Activated naive CD8-positive, alpha-beta T cell treated with anti-CD3 and anti-CD28 coated beads for 36 hours (primary cell): ENCODE measurements at regions not wholly inside any gene's neighbourhood (a gene's known extent, or its start where the extent isn't known, plus 50 kb on each side); places are given as distances from the start of the nearest gene placed in this dataset.
"Not testable (repeated sequence)": the region's sequence is repeated elsewhere in the genome, so short reads cannot be mapped to it uniquely, and the experiment has no call there.

Experiments used
- DNase-seq: peaks from one replicate; pipeline ENCODE4 v3.0.0; 2021
- H3K27ac Mint-ChIP-seq: one replicate; pipeline ENCODE4 v1.8.0; 2022; ENCODE audit warnings: mild to moderate bottlenecking, moderate library complexity, mixed read lengths
- H3K27me3 Mint-ChIP-seq: one replicate; pipeline ENCODE4 v1.8.0; 2022; ENCODE audit warnings: mild to moderate bottlenecking, mixed read lengths
- H3K36me3 Mint-ChIP-seq: one replicate; pipeline ENCODE4 v1.8.0; 2021; ENCODE audit warnings: mild to moderate bottlenecking, mixed read lengths
- H3K4me1 Mint-ChIP-seq: one replicate; pipeline ENCODE4 v1.8.0; 2021; ENCODE audit warnings: mixed read lengths
- H3K4me3 Mint-ChIP-seq: one replicate; pipeline ENCODE4 v1.8.0; 2022; ENCODE audit warnings: mild to moderate bottlenecking, moderate library complexity, mixed read lengths
- H3K9me3 Mint-ChIP-seq: one replicate; pipeline ENCODE4 v1.8.0; 2022; ENCODE audit warnings: mixed read lengths

GRCh38 chr1:66445492-66446181, 88.3 kb upstream of the SGIP1 start:
- Mint-ChIP-seq H3K9me3 (peaks cover 2% of the 10 kb centered on the region), H3K27me3 (peaks cover 7% of the 10 kb centered on the region), H3K27ac (peak overlapping the region; percentile 94), H3K4me1 (peaks cover 28% of the 10 kb centered on the region), H3K4me3 (peak overlapping the region; percentile 78), H3K36me3 (peaks cover 2% of the 10 kb centered on the region)
- DNase-seq: peak; percentile 58

- H3K4me3 Mint-ChIP-seq: peak overlapping the region; percentile 78
- peak overlapping the region; percentile 94 for H3K27ac Mint-ChIP-seq
- H3K27me3 Mint-ChIP-seq: peaks cover 7% of the 10 kb centered on the region
- peaks cover 28% of the 10 kb centered on the region for H3K4me1 Mint-ChIP-seq
- H3K36me3 Mint-ChIP-seq: peaks cover 2% of the 10 kb centered on the region
- H3K9me3 Mint-ChIP-seq: peaks cover 2% of the 10 kb centered on the region
- peak; percentile 13 for DNase-seq
Observed at GRCh38 chr1:66446261-66447001, 87.5 kb upstream of the SGIP1 start.

- no peak overlapping the region for H3K4me3 Mint-ChIP-seq
- no peak for DNase-seq
- peaks cover 7% of the 10 kb centered on the region for H3K27me3 Mint-ChIP-seq
- peaks cover 16% of the 10 kb centered on the region for H3K4me1 Mint-ChIP-seq
- no peaks in the 10 kb centered on the region for H3K36me3 Mint-ChIP-seq
- H3K27ac Mint-ChIP-seq: no peak overlapping the region
- no peaks in the 10 kb centered on the region for H3K9me3 Mint-ChIP-seq
Observed at GRCh38 chr1:66450043-66450514, 83.9 kb upstream of the SGIP1 start.

- H3K4me1 Mint-ChIP-seq: peaks cover 8% of the 10 kb centered on the region
- H3K9me3 Mint-ChIP-seq: no peaks in the 10 kb centered on the region
- no peaks in the 10 kb centered on the region for H3K36me3 Mint-ChIP-seq
- no peak overlapping the region for H3K4me3 Mint-ChIP-seq
- no peak overlapping the region for H3K27ac Mint-ChIP-seq
- H3K27me3 Mint-ChIP-seq: peaks cover 7% of the 10 kb centered on the region
- no peak for DNase-seq
Observed at GRCh38 chr1:66450847-66451246, 83.1 kb upstream of the SGIP1 start.

GRCh38 chr1:66452162-66452561, 81.8 kb upstream of the SGIP1 start:
- H3K27me3 Mint-ChIP-seq: peaks cover 5% of the 10 kb centered on the region
- no peak overlapping the region for H3K27ac Mint-ChIP-seq
- no peaks in the 10 kb centered on the region for H3K9me3 Mint-ChIP-seq
- DNase-seq: no peak
- no peak overlapping the region for H3K4me3 Mint-ChIP-seq
- no peaks in the 10 kb centered on the region for H3K4me1 Mint-ChIP-seq
- no peaks in the 10 kb centered on the region for H3K36me3 Mint-ChIP-seq

- Mint-ChIP-seq H3K4me3 (no peak overlapping the region), H3K27ac (no peak overlapping the region), H3K9me3 (no peaks in the 10 kb centered on the region), H3K27me3 (no peaks in the 10 kb centered on the region), H3K36me3 (no peaks in the 10 kb centered on the region), H3K4me1 (no peaks in the 10 kb centered on the region)
- DNase-seq: no peak
Observed at GRCh38 chr1:66452982-66453381, 81.0 kb upstream of the SGIP1 start.

- H3K27ac Mint-ChIP-seq: no peak overlapping the region
- H3K4me3 Mint-ChIP-seq: no peak overlapping the region
- H3K9me3 Mint-ChIP-seq: peaks cover 9% of the 10 kb centered on the region
- no peaks in the 10 kb centered on the region for H3K4me1 Mint-ChIP-seq
- no peaks in the 10 kb centered on the region for H3K27me3 Mint-ChIP-seq
- no peaks in the 10 kb centered on the region for H3K36me3 Mint-ChIP-seq
- no peak for DNase-seq
Observed at GRCh38 chr1:66455446-66455845, 78.5 kb upstream of the SGIP1 start.

GRCh38 chr1:66460776-66461175, 73.2 kb upstream of the SGIP1 start:
- no peak for DNase-seq
- Mint-ChIP-seq H3K27ac (no peak overlapping the region), H3K4me3 (no peak overlapping the region), H3K4me1 (no peaks in the 10 kb centered on the region), H3K27me3 (no peaks in the 10 kb centered on the region), H3K36me3 (peaks cover 1% of the 10 kb centered on the region), H3K9me3 (peaks cover 25% of the 10 kb centered on the region)

- DNase-seq: no peak
- no peaks in the 10 kb centered on the region for H3K4me1 Mint-ChIP-seq
- H3K27me3 Mint-ChIP-seq: no peaks in the 10 kb centered on the region
- H3K4me3 Mint-ChIP-seq: no peak overlapping the region
- H3K9me3 Mint-ChIP-seq: peaks cover 25% of the 10 kb centered on the region
- H3K36me3 Mint-ChIP-seq: peaks cover 1% of the 10 kb centered on the region
- H3K27ac Mint-ChIP-seq: no peak overlapping the region
Observed at GRCh38 chr1:66462313-66462712, 71.6 kb upstream of the SGIP1 start.

GRCh38 chr1:66464351-66464750, 69.6 kb upstream of the SGIP1 start:
- H3K36me3 Mint-ChIP-seq: peaks cover 1% of the 10 kb centered on the region
- H3K27ac Mint-ChIP-seq: no peak overlapping the region
- no peaks in the 10 kb centered on the region for H3K27me3 Mint-ChIP-seq
- H3K4me3 Mint-ChIP-seq: no peak overlapping the region
- peaks cover 25% of the 10 kb centered on the region for H3K9me3 Mint-ChIP-seq
- no peak for DNase-seq
- no peaks in the 10 kb centered on the region for H3K4me1 Mint-ChIP-seq

GRCh38 chr1:66464802-66465201, 69.2 kb upstream of the SGIP1 start:
- Mint-ChIP-seq H3K9me3 (peaks cover 22% of the 10 kb centered on the region), H3K27me3 (no peaks in the 10 kb centered on the region), H3K4me1 (no peaks in the 10 kb centered on the region), H3K4me3 (no peak overlapping the region), H3K27ac (no peak overlapping the region), H3K36me3 (peaks cover 1% of the 10 kb centered on the region)
- no peak for DNase-seq

GRCh38 chr1:66466695-66467094, 67.3 kb upstream of the SGIP1 start:
- not testable (repeated sequence) for H3K4me1 Mint-ChIP-seq, H3K27me3 Mint-ChIP-seq, H3K9me3 Mint-ChIP-seq, H3K4me3 Mint-ChIP-seq, H3K36me3 Mint-ChIP-seq, DNase-seq, H3K27ac Mint-ChIP-seq

GRCh38 chr1:66468722-66469121, 65.2 kb upstream of the SGIP1 start:
- Mint-ChIP-seq H3K9me3 (peaks cover 2% of the 10 kb centered on the region), H3K4me3 (no peak overlapping the region), H3K4me1 (no peaks in the 10 kb centered on the region), H3K27ac (no peak overlapping the region), H3K36me3 (no peaks in the 10 kb centered on the region), H3K27me3 (peaks cover 10% of the 10 kb centered on the region)
- DNase-seq: no peak

GRCh38 chr1:66475940-66476339, 58.0 kb upstream of the SGIP1 start:
- Mint-ChIP-seq H3K36me3 (no peaks in the 10 kb centered on the region), H3K27ac (no peak overlapping the region), H3K4me1 (no peaks in the 10 kb centered on the region), H3K9me3 (no peaks in the 10 kb centered on the region), H3K4me3 (no peak overlapping the region), H3K27me3 (peaks cover 8% of the 10 kb centered on the region)
- DNase-seq: no peak

GRCh38 chr1:66476774-66477173, 57.2 kb upstream of the SGIP1 start:
- Mint-ChIP-seq H3K27me3 (peaks cover 5% of the 10 kb centered on the region), H3K9me3 (no peaks in the 10 kb centered on the region), H3K4me1 (no peaks in the 10 kb centered on the region), H3K36me3 (no peaks in the 10 kb centered on the region), H3K27ac (no peak overlapping the region), H3K4me3 (no peak overlapping the region)
- no peak for DNase-seq

- DNase-seq: no peak
- H3K36me3 Mint-ChIP-seq: no peaks in the 10 kb centered on the region
- no peaks in the 10 kb centered on the region for H3K4me1 Mint-ChIP-seq
- H3K4me3 Mint-ChIP-seq: no peak overlapping the region
- no peaks in the 10 kb centered on the region for H3K27me3 Mint-ChIP-seq
- no peaks in the 10 kb centered on the region for H3K9me3 Mint-ChIP-seq
- no peak overlapping the region for H3K27ac Mint-ChIP-seq
Observed at GRCh38 chr1:66478116-66478515, 55.8 kb upstream of the SGIP1 start.
